OCI-LY3 (cell line): ENCODE measurements at regions not wholly inside any gene's neighbourhood (a gene's known extent, or its start where the extent isn't known, plus 50 kb on each side); places are given as distances from the start of the nearest gene placed in this dataset.

Source experiments
- EZH2phosphoT487 ChIP-seq: fragments of 200-600 bp; shearing (Covaris generic); IDR thresholded peaks from 2 replicates; pipeline ENCODE4 v1.6.1; 2018; ENCODE audit warnings: antibody characterized with exemption, mixed run types, low read depth
- TF ChIP-seq, protein P1 (sequence below): fragments of 200-600, 300-600 bp; sonication (generic); IDR thresholded peaks from 2 replicates; pipeline ENCODE4 v1.5.1; 2014; ENCODE audit warnings: antibody characterized with exemption, low read length, low read depth

DNA sequence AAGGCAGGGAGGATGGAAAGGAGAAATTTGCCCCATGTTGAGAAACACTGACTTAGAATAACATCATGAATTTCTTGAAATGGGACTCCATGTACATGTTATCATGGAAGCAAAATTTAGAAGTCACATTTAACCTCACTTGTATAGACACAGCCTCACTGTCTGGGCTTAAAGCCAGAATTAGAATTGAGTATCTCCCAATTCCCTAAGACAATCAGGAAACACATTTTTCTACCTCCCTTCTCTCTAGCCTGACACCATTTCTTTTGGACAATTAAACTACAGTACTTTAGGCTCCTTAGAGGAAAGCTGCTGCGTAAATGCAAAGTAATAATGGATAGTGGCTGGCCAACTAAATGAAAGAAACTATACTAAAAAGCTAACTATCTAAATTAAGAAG is 795.5 kb downstream of the C12orf50 start:
- TF ChIP-seq, protein P1, sequence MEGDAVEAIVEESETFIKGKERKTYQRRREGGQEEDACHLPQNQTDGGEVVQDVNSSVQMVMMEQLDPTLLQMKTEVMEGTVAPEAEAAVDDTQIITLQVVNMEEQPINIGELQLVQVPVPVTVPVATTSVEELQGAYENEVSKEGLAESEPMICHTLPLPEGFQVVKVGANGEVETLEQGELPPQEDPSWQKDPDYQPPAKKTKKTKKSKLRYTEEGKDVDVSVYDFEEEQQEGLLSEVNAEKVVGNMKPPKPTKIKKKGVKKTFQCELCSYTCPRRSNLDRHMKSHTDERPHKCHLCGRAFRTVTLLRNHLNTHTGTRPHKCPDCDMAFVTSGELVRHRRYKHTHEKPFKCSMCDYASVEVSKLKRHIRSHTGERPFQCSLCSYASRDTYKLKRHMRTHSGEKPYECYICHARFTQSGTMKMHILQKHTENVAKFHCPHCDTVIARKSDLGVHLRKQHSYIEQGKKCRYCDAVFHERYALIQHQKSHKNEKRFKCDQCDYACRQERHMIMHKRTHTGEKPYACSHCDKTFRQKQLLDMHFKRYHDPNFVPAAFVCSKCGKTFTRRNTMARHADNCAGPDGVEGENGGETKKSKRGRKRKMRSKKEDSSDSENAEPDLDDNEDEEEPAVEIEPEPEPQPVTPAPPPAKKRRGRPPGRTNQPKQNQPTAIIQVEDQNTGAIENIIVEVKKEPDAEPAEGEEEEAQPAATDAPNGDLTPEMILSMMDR, result no peak
- TF ChIP-seq EZH2phosphoT487, result no peak
